WTC11 (cell line): ENCODE measurements at regions not wholly inside any gene's neighbourhood (a gene's known extent, or its start where the extent isn't known, plus 50 kb on each side); places are given as distances from the start of the nearest gene placed in this dataset.

ENCODE experiments used
- ATF1 ChIP-seq: sonication (generic); formaldehyde crosslinking; IDR thresholded peaks from 2 replicates; pipeline ENCODE4 v1.8.1; 2023; ENCODE audit warnings: mild to moderate bottlenecking, moderate library complexity, missing genetic modification reagents
- GABPB1 ChIP-seq: sonication (generic); formaldehyde crosslinking; IDR thresholded peaks from 2 replicates; pipeline ENCODE4 v1.8.1; 2023; ENCODE audit warnings: mild to moderate bottlenecking, missing genetic modification reagents
- NR1H2 ChIP-seq: sonication (generic); formaldehyde crosslinking; IDR thresholded peaks from 2 replicates; pipeline ENCODE4 v1.9.0; 2021; ENCODE audit warnings: mild to moderate bottlenecking, moderate library complexity, missing genetic modification reagents
- OVOL2 ChIP-seq: fragments of 250-450 bp; sonication (Bioruptor Pico); IDR thresholded peaks from 2 replicates; pipeline ENCODE4 v1.9.0; 2021; ENCODE audit warnings: mild to moderate bottlenecking, borderline replicate concordance
- SP1 ChIP-seq: sonication (generic); formaldehyde crosslinking; conservative IDR thresholded peaks from 2 replicates; pipeline ENCODE4 v1.8.1; 2022; ENCODE audit warnings: missing genetic modification reagents
- TF ChIP-seq, protein P1 (sequence below): fragments of 200-600 bp; IDR thresholded peaks from 2 replicates; pipeline ENCODE4 v1.8.0; 2022; ENCODE audit warnings: antibody characterized with exemption
- TF ChIP-seq, protein P2 (sequence below): sonication (generic); formaldehyde crosslinking; IDR thresholded peaks from 2 replicates; pipeline ENCODE4 v1.8.1; 2023; ENCODE audit warnings: mild to moderate bottlenecking, missing genetic modification reagents, moderate library complexity
- TF ChIP-seq, protein P3 (sequence below): sonication (generic); formaldehyde crosslinking; IDR thresholded peaks from 2 replicates; pipeline ENCODE4 v1.8.0; 2023; ENCODE audit warnings: missing genetic modification reagents
- TF ChIP-seq, protein P4 (sequence below): sonication (generic); formaldehyde crosslinking; IDR thresholded peaks from 2 replicates; pipeline ENCODE4 v1.8.0; 2022; ENCODE audit warnings: mild to moderate bottlenecking, missing genetic modification reagents

DNA sequence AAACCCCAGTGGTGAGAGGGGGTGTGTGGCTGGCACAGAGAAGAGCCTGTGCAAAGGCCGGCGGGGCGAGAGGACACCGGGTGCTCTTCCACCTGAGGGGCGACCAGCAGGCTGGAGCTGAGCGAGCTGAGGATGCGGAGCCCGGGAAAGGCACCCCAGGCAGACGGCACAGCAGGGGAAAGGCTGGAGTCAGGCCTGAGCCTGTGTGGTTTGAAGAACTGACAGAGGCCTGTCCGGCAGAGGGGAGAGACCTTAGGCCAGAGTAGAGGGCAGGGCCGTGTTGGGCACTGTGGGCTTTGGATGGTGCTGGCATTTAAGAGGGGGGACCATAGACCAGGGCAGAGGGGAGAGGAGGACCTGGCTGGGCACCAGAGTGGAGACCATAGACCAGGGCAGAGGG lies 149.8 kb downstream of the RTP5 start:
- TF ChIP-seq ATF1 (CRISPR knock-in tag), result no peak
- TF ChIP-seq, protein P1, sequence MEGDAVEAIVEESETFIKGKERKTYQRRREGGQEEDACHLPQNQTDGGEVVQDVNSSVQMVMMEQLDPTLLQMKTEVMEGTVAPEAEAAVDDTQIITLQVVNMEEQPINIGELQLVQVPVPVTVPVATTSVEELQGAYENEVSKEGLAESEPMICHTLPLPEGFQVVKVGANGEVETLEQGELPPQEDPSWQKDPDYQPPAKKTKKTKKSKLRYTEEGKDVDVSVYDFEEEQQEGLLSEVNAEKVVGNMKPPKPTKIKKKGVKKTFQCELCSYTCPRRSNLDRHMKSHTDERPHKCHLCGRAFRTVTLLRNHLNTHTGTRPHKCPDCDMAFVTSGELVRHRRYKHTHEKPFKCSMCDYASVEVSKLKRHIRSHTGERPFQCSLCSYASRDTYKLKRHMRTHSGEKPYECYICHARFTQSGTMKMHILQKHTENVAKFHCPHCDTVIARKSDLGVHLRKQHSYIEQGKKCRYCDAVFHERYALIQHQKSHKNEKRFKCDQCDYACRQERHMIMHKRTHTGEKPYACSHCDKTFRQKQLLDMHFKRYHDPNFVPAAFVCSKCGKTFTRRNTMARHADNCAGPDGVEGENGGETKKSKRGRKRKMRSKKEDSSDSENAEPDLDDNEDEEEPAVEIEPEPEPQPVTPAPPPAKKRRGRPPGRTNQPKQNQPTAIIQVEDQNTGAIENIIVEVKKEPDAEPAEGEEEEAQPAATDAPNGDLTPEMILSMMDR, result no peak
- no peak for TF ChIP-seq OVOL2
- TF ChIP-seq, protein P2, sequence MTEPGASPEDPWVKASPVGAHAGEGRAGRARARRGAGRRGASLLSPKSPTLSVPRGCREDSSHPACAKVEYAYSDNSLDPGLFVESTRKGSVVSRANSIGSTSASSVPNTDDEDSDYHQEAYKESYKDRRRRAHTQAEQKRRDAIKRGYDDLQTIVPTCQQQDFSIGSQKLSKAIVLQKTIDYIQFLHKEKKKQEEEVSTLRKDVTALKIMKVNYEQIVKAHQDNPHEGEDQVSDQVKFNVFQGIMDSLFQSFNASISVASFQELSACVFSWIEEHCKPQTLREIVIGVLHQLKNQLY (CRISPR knock-in tag), result no peak
- TF ChIP-seq, protein P3, sequence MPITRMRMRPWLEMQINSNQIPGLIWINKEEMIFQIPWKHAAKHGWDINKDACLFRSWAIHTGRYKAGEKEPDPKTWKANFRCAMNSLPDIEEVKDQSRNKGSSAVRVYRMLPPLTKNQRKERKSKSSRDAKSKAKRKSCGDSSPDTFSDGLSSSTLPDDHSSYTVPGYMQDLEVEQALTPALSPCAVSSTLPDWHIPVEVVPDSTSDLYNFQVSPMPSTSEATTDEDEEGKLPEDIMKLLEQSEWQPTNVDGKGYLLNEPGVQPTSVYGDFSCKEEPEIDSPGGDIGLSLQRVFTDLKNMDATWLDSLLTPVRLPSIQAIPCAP (CRISPR knock-in tag), result no peak
- no peak for TF ChIP-seq SP1
- TF ChIP-seq, protein P4, sequence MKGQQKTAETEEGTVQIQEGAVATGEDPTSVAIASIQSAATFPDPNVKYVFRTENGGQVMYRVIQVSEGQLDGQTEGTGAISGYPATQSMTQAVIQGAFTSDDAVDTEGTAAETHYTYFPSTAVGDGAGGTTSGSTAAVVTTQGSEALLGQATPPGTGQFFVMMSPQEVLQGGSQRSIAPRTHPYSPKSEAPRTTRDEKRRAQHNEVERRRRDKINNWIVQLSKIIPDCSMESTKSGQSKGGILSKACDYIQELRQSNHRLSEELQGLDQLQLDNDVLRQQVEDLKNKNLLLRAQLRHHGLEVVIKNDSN (CRISPR knock-in tag), result no peak
- no peak for TF ChIP-seq GABPB1
- no peak for TF ChIP-seq NR1H2
